ENCODE measurements at regions not wholly inside any gene's neighbourhood (a gene's known extent, or its start where the extent isn't known, plus 50 kb on each side); places are given as distances from the start of the nearest gene placed in this dataset.
"Not testable (repeated sequence)": the region's sequence is repeated elsewhere in the genome, so short reads cannot be mapped to it uniquely, and the experiment has no call there.

GRCh38 chr4:126986005-126986404, 646.8 kb upstream of the INTU start:
- no peak for DNase-seq

- no peak for DNase-seq
Measured at GRCh38 chr4:126986828-126987227, 645.9 kb upstream of the INTU start.

GRCh38 chr4:126991965-126992364, 640.8 kb upstream of the INTU start:
- no peak for DNase-seq

- no peak for DNase-seq
Measured at GRCh38 chr4:126992910-126993309, 639.8 kb upstream of the INTU start.

- no peak for DNase-seq
Measured at GRCh38 chr4:126993351-126993750, 639.4 kb upstream of the INTU start.

GRCh38 chr4:126995235-126995634, 637.5 kb upstream of the INTU start:
- DNase-seq, result no peak

- no peak for DNase-seq
Measured at GRCh38 chr4:127000110-127000509, 632.6 kb upstream of the INTU start.

- DNase-seq, result no peak
Measured at GRCh38 chr4:127000846-127001245, 631.9 kb upstream of the INTU start.

GRCh38 chr4:127001933-127002332, 630.8 kb upstream of the INTU start:
- DNase-seq, result no peak

GRCh38 chr4:127006446-127006877, 626.3 kb upstream of the INTU start:
- no peak for DNase-seq

GRCh38 chr4:127007305-127007704, 625.5 kb upstream of the INTU start:
- no peak for DNase-seq

GRCh38 chr4:127012549-127012948, 620.2 kb upstream of the INTU start:
- no peak for DNase-seq

- no peak for DNase-seq
Measured at GRCh38 chr4:127015667-127016117, 617.1 kb upstream of the INTU start.

- no peak for DNase-seq
Measured at GRCh38 chr4:127018381-127018780, 614.4 kb upstream of the INTU start.

- not testable (repeated sequence) for DNase-seq
Measured at GRCh38 chr4:127020831-127021230, 611.9 kb upstream of the INTU start.

- no peak for DNase-seq
Measured at GRCh38 chr4:127036296-127036695, 596.5 kb upstream of the INTU start.

- DNase-seq, result no peak
Measured at GRCh38 chr4:127045861-127046260, 586.9 kb upstream of the INTU start.

GRCh38 chr4:127047930-127048329, 584.8 kb upstream of the INTU start:
- DNase-seq, result no peak

GRCh38 chr4:127048376-127049044, 584.2 kb upstream of the INTU start:
- no peak for DNase-seq

- DNase-seq, result no peak
Measured at GRCh38 chr4:127049526-127049925, 583.2 kb upstream of the INTU start.

GRCh38 chr4:127052742-127053141, 580.0 kb upstream of the INTU start:
- no peak for DNase-seq

- DNase-seq, result no peak
Measured at GRCh38 chr4:127055357-127055756, 577.4 kb upstream of the INTU start.

- DNase-seq, result no peak
Measured at GRCh38 chr4:127069675-127070074, 563.1 kb upstream of the INTU start.

GRCh38 chr4:127071443-127071842, 561.3 kb upstream of the INTU start:
- DNase-seq, result no peak
